Stimulated activated CD4-positive, alpha-beta T cell treated with anti-CD3 and anti-CD28 coated beads, Interleukin-2, amount 100 ng/mL, for 24 hours (primary cell): ENCODE measurements at regions not wholly inside any gene's neighbourhood (a gene's known extent, or its start where the extent isn't known, plus 50 kb on each side); places are given as distances from the start of the nearest gene placed in this dataset.
"Not testable (repeated sequence)": the region's sequence is repeated elsewhere in the genome, so short reads cannot be mapped to it uniquely, and the experiment has no call there.

Source experiments
- DNase-seq, 2 donors: peaks; one replicate each; pipeline ENCODE4 v3.0.0-alpha.2; 2020

DNA sequence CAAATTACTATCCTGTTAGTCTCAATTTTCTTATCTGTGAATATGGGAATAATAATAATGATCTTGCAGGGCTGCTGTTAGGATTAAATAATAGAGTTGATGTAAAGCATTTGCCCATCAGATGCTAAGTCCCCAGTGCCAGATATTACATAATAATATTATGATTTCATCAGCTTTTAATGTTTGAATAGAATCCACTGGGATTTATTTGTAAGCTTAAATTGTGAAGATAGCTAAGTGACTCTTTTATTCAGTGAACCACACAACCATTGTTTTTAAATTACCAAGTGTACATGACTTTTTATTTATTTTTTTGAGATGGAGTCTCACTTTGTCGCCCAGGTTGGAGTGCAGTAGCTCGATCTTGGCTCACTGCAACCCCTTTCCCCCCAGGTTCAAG lies 510.3 kb upstream of the DPP6 start:
- DNase-seq: no peak

DNA sequence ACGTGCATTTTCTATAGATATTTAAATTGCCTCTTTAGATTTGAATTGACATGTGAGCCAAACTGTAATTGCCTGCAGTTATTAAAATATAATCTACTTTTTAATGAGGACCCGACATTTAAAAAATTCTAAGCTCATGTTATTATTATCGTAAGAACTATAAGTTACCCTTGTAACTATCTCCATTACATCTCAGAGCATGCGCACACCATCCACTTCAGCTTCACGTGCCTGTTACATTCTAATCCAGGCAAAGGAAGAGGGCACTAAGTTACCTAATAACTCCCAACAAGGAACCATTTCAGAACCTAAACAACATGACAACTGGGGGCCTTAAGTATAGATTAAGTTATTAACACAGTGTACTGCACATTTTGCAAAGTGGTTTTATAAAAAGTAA lies 509.0 kb upstream of the DPP6 start:
- no peak for DNase-seq

DNA sequence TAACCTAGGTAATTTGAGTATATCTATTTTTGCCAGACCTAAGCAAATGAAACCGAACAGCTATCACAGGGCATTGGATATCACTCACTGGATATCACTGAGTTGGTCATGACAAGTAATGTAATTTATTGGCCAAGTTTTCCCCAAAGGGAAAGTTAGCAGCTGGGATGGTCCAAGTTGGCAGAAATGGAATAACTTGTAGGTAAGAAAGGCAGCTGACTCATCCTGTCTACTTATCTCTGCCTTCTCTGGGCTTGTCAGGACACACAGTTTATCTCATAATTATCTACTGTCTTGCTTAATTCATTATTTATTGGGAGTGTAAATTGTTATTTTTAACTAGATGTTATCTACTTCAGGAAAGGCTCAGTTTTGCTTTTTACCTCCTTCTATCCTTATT lies 502.0 kb upstream of the DPP6 start:
- DNase-seq: no peak

DNA sequence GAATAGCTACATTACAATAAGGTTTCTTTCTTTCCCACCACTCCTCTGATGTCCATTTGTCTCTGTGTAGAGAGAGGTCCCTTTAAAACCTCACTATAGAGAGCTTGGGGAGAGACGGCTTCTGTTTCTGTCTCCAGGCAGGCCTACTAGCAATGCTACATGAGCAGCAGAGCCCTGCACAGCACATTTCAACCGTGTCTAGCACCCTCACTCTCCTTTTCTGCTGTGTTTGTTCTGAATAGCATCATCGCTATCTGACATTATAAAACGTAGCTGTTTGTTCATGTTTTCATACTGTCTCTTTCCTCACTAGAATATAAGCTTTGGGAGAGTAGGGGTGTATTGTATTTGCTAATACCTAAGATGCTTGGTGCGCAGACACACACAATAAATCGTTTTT lies 487.8 kb upstream of the DPP6 start:
- DNase-seq: no peak

DNA sequence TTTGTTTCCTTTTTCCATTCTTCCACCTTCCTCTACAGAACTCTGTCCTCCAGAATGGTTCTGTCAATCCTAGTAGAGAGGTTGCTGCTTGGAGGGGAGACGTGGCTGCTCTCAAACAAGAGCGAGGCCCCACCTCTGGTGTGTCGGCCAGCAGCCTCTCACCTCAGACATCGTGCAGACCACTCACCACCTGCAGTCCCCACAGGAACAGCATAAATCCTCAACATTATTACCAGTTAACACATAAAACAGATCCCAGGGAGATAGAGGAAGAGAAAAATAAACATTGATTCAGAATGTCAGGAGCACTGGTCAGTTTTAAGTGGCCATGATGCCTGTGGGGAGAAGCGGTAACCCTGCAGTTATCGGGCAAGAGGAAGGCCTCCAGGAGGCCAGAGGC lies 485.9 kb upstream of the DPP6 start:
- DNase-seq: no peak

DNA sequence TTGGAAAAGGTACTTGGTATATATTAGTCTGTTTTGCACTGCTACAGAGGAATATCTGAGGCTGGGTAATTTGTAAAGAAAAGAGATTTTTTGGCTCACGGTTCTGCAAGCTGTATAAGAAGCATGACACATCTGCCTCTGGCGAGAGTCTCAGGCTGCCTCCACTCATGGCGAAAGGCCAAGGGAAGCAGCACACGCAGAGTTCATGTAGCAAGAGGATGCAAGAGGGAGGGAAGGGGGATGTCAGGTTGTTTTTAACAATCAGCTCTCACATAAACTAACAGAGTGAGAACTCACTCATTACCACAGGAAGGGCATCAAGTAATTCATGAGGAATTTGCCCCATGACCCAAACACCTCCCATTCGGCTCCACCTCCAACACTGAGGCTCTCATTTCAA lies 484.8 kb upstream of the DPP6 start:
- no peak for DNase-seq

DNA sequence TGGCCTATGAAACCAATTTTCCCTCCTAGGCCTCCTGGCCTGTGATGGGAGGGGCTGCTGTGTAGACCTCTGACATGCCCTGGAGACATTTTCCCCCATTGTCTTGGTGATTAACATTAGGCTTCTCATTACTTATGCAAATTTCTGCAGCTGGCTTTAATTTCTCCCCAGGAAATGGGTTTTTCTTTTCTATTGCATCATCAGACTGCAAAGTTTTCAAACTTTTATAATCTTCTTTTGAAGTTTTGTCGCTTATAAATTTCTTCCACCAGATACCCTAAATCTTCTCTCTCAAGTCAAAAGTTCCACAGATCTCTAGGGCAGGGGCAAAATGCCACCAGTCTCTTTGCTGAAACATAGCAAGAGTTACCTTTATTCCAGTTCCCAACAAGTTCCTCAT lies 482.7 kb upstream of the DPP6 start:
- DNase-seq: not testable (repeated sequence)

DNA sequence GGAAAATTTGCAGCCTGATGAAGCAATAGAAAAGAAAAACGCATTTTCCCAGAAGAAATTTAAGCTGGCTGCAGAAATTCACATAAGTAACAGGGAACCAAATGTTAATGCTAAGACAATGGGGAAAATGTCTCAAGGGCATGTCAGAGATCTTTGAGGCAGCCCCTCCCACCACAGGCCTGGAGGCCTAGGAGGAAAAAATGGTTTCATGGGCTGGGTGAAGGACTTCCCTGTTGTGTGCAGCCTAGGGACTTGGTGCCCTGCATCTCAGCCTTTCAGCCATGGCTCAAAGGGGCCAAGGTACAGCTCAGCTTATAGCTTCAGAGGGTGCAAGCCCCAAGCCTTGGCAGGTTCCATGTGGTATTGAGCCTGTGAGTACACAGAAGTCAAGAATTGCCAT lies 476.1 kb upstream of the DPP6 start:
- no peak for DNase-seq

DNA sequence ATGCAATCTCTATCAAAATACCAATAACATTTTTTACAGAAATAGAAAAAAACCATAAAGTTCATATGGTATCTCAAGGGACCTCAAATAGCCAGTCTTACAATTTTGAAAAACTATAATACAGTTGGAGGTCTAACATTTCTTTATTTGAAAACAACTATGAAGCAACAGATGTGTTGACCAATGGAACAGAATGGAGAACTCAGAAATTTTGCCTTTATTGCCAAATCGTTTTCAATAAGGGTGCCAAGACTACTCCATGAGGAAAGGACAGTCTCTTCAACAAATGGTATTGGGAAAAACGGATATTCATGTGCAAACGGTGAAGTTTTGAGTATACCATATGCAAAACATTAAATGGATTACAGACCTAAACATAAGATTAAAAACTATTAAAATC lies 470.8 kb upstream of the DPP6 start:
- no peak for DNase-seq

DNA sequence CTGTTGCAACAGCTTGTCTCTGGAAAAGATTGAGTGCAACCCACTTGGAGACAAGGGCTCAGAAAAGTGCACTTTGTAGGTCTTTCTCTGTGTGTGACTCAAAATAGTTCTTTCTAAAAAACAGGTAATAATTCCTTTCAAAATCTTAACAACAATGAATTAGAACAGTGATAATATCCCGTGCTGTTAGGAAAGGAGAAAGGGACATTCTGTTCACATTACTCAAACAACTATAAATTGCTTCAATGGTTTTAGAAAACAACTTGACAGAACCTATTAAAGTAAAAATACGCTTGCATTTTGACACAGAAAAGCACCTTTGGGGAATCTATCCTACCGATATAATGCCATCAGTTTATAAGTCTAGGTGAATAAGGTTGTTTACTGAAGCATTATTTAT lies 468.1 kb upstream of the DPP6 start:
- no peak for DNase-seq

DNA sequence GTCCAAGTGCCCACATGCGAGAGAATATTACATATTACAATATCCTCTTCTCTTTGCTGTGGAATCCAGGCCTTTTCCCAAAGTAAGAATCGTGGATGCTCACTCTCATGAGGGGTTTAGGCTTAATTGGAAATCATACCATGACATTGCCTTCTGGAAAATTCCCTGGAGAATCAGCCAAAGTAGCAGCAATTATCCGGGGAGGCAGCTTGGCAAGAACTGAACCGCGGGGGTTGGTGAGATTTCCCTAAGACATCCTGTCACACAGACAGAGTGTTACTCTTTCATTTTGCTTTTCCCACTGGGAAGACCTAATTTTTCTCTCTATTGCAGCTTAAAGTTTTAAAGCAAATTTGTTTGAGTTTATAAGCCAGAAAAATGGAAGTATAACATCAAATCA lies 463.6 kb upstream of the DPP6 start:
- DNase-seq: no peak

DNA sequence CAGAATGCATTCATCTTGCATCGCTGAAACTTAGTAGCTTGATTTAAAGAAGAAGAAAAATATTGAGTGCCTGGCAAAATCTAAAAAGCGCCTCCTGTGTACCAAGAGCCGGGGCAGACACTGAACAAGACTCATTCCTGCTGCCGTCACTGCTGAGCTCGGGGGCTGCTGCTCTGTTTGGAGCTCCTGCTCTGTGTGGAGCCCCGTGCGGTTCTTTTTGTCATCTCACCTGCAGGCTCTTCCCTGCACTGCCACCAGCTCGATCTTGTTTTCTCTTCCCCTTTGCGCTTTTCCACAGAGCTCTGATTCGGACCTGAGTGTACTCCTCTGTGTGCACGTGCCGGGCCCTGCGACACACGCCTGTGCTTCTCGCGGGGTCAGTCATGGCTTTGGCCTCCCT lies 462.1 kb upstream of the DPP6 start:
- no peak for DNase-seq

DNA sequence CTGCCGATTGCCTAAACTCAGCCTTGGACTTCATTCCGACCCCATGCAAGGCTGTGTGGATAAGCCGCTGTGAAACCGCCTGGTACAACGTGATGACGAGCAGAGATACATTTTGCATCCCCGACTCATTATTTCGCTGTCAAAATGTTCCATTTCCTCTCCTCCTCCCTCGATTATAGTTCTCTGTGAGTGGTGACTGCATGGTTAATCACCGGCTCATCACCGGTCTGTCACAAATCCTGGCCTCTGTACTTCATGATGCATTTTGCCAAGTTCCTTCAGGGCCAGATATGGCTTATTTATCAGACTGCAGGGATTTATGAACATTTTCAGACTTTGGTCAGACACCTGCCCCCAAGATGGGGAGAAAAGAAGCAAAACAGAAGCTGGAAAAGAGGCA lies 461.6 kb upstream of the DPP6 start:
- DNase-seq: no peak

DNA sequence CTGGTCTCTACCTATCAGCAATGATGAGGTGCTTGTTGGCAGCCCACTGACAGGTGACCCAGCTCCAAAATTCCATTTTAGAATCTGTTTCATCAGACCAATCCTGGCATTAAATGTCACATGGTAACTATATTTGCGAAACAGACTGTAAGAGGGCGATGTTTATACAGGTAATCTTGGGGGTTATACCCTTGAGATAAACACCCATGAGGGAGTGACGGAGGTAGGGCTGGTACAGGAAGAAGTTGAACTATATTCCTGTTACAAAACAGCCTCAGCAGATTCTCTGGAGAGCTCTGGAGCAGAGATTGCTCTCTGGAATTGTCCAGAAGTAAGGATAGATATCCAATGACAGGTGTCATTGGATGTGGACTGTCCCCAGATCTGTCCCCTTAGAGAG lies 444.8 kb upstream of the DPP6 start:
- DNase-seq: no peak

DNA sequence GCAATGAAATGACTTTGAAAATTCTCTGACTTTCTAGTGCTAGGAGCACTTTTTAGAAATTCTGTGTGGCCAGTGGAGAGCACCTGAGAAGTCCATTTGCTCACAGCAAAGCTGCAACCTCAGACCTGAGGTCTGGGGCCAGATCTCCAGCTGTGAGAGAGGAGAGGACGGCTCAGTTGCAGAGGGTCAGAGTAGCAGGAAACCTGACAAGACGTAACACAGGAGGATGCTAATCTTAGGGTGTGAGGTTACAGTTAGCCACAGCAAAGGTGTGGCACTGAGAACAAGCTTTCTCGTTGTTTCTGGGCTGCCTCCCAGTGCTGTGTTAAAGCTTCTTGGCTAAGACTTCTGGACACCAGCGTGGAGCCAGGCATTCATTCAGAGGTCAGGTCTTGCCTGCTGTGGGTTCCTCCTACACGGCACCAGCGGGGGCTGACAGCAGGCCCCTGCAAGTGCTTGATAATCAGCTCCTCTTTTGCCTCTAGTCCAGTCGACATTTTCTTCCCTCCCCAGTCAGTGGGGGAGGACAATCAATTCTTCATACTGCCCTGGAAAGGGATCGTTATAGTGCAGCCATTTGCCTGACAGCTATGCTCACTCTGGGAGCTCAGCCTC lies 435.4 kb upstream of the DPP6 start:
- DNase-seq: no peak

DNA sequence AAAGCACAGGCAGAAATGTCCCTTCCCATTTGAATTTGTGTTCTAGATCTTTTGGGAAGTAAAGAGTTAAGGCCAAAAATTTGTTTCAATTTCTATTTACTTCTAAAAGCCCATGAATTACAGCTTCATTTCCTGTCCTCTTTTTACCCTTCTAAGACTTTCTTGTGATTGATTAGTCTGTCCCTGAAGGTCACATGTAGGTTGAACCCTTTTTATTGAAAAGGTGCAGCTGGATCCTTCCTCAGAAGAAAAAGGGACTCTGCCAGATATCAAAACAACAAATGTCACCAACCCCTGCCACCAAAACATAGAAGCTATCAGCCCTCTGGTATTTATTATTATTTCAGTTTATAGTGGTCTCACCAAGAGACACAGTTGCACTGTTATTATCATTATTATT lies 424.9 kb upstream of the DPP6 start:
- DNase-seq: no peak

DNA sequence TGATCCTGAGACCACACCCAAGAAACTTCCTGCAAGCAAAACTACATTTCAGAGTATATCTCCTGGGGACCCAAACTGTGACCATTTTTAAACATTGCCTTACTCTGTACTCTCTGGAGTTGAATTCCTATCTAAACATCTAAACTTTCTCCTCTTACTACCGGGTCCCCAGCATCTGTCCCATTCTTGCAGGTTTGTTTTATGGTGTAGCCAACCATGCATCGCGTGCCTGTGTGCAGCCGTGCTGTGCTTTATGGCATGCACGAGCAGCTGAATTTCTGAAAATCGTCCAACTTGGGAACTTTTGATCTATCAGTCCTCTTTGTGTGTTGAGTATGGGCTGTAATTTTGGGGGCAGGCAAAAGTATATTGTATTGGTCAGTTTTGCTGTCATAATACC lies 423.8 kb upstream of the DPP6 start:
- no peak for DNase-seq

DNA sequence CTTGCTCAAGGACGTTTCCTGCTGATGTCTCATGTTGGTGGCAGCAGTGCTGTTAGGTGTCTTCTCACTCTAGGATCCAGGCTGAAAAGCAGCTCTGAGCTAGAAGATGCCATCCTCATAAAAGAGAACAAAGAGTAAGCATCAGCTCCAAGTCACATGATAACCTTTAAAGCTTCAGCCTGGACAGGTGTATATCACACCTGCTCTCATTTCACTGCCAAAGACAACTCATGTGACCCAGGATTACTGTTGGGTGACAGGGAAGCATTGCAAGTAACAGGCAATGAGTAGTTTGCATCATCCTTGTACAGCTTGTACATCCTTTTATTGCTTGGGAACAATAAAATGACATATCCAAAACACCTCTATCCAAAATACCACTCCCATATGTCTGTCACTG lies 423.4 kb upstream of the DPP6 start:
- DNase-seq: no peak

DNA sequence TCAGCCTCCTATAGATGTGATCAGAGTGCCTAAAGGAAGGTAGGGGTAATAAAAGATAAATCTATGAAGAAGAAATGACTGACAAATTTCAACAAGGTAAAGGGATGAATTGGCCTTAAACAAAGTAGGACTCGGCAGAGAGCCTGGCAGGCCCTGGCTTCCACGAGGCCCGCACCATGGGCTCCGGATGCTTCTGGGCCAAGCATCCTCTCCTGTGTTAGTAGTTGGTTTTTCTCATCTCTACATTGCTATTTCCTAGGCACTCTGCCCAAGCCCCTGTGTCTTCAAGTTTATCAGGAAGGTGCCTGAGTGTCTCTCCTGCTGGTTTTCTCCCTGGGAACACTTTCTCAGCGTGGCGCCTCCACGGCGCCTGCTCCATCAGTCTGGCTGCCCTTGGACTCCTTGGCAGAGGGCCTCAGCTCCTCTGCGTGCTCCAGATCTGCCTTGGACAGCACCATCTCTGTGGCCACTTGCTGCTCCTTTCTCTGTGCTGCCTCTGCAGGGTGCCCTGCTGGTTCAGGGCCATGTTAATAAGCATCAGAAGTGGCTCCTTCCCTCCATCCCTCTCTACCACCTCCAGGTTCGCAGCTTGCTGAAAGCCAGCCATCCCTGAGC lies 413.3 kb upstream of the DPP6 start:
- DNase-seq: no peak

DNA sequence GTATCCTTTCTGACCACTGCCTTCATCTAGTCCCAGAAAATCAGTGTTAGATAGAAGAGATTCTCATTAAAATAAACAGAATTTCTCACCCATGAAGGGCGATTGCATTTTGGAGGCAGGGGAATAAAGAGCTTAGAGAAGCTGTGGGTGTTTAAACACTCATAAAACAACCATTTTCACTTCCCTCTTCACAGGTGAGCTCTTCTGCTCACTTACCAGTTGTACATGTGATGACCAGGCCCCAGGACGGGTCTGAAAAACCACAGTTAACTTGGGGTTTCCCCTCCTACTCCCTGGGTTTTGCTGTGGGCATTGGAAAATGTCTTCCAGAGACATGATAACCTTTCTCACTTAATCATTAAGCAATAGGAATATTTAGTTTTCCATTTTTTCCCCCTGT lies 411.6 kb upstream of the DPP6 start:
- DNase-seq: no peak

DNA sequence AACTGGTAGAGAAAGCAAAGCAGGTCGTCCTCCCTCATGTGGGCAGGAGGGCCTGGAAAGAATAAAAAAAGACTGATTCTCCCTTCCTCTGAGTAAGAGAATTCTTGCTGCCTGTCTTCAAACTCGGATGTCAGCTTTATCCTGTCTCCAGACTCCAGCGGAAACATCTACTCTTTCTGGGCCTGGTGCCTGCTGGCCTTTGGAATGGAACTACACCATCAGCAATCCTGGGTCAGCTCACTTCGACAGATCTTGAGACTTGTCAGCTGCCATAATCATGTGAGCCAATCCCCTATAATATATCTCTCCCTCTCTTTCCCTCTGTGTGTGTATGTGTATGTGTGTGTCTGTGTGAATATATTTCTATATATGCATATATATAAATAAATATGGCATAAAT lies 411.0 kb upstream of the DPP6 start:
- no peak for DNase-seq

DNA sequence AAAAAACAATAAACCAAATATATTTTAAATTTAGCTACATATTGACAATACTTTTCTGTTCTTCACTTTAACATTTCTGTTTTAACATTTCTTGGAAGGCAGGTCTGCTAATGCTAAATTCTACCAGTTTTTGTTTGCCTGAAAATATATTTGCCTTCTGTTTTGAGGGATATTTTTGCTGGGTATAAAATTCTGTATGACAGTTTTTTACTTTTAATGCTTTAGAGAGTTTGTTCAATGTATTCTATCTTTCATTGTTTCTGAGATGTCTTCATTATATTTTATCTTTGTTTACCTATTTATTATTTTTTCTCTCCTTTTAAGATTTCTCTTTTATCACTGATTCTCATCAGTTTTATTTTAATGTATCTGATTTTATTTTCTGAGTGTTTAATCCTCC lies 409.2 kb upstream of the DPP6 start:
- DNase-seq: no peak

DNA sequence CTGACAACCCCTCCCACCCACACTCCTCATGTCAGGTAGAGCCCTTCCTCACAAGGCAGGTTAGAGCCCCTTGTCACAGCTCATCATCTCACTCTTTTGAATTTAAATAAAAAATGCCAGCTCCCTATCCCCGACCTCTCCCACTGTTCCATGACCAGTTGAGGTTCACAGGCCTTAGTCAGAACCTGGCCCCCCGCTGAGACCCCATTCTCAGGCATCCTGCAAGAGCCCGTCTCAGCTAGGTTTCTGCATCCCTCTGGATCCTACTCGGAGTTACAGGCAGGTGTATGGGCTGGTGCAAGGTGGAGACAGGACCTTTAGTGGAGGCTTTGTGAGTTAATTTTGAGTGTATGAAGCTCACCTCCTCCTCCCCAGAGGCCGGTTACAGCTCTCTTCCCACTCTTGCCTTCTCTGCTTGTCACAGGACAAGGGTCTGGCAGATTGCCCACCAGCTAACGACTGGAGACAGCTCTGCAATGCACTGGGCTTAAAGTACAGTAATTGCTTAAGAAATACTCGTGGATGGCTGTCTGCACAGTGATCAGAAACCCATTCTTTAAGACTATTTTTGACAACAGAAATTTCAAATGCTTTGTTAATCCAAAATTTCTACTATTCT lies 394.9 kb upstream of the DPP6 start:
- DNase-seq: no peak

DNA sequence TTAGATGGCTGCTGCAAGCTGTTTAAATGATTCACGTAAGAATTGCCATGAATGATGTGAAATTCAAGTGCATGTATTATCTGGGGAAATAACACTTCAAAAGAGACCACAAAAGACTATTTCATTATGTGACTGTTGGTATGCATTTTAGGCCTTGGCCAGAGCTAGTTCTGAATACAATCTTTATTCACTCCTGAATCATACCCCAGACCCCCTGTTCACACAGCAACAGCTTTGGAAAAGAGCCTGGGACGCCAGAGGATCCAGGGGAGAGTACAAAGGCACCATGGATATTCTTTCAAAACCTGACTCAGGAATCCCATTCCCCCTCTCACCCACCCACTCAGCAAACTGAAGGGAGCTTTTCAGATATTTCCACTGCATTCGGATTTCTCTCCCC lies 377.1 kb upstream of the DPP6 start:
- no peak for DNase-seq

DNA sequence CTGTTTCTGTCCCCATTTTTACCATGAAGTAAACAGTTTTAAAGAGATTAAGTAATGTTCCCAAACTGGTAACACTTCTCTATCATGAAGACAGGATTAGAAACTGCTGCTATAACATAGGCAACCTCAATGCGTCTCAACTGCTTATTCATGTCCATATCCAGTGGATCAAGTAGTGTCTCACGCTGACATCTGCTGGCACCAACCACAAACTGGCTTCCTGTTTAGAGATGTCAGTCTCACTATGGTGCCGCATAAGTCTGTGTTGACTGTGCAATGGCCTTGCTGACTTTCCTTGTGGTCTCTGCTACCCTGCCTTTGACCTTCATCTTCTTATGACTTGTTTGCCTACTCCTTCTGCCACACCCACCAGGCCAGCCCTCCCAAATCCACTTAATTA lies 369.6 kb upstream of the DPP6 start:
- no peak for DNase-seq
